ENCODE measurements at regions not wholly inside any gene's neighbourhood (a gene's known extent, or its start where the extent isn't known, plus 50 kb on each side); places are given as distances from the start of the nearest gene placed in this dataset.
A peak's percentile ranks its signal among the peaks of the same experiment; 100 is the strongest.

GRCh38 chr5:84862132-84862531 lies 477.5 kb upstream of the EDIL3 start:
- Histone ChIP-seq H3K9me3 (ENCODE audit: low read length) (no peaks in the 10 kb centered on the region), H3K4me1 (ENCODE audit: insufficient read depth, low read length) (no peaks in the 10 kb centered on the region), H3K9ac (ENCODE audit: insufficient read depth, low read depth, low read length) (no peak overlapping the region), H3K27ac (ENCODE audit: extremely low read length, insufficient read depth, low read length) (no peak overlapping the region), H3K27me3 (ENCODE audit: control insufficient read depth in 1 of 2, insufficient read depth in 2 of 2, low read length in 2 of 2) (no peaks in the 10 kb centered on the region), H3K4me2 (ENCODE audit: low read depth, low read length) (no peak overlapping the region), H3K4me3 (replicated peaks in 1 of 3; ENCODE audit: insufficient read depth in 1 of 3, low read depth in 2 of 3, low read length in 3 of 3) (no peak overlapping the region), H2AFZ (ENCODE audit: low read length) (no peak overlapping the region), H3K79me2 (ENCODE audit: insufficient read depth, low read length) (no peaks in the 10 kb centered on the region), H3K36me3 (replicated peaks in 1 of 2; ENCODE audit: control insufficient read depth in 1 of 2, insufficient read depth in 2 of 2, low read length in 2 of 2) (no peaks in the 10 kb centered on the region), H4K20me1 (ENCODE audit: insufficient read depth, low read length) (no peaks in the 10 kb centered on the region)
- in situ Hi-C loops (cut with HindIII; ENCODE audit: extremely low pct_ligation_motif_present, low pct_unique_long_range_greater_than_20kb) (no loop called here), intact Hi-C loops (cut with micrococcal nuclease; ENCODE audit: unreplicated experiment) (no loop called here)
- WGBS (ENCODE audit: low lambda C conversion rate): 15% methylated on average over 5 of the region's 7 CpGs
- ChIA-PET POLR2A (no interaction called here), CTCF (ENCODE audit: low intra/inter-chr PET ratio, low total read pairs) (no interaction called here)
- ATAC-seq: no peak
- BruUV-seq (replicated peaks): no TSS peak
- no peak for DNase-seq (ENCODE audit: low spot score)
- FAIRE-seq: no peak
- TF ChIP-seq ZNF816 (CRISPR knock-in tag; IDR thresholded peaks at IDR 0.05; ENCODE audit: borderline replicate concordance) (no peak), ETV6 (CRISPR knock-in tag; conservative IDR thresholded peaks at IDR 0.05) (no peak), MNT (IDR thresholded peaks at IDR 0.05) (peak; percentile 40), ELK4 (CRISPR knock-in tag; IDR thresholded peaks at IDR 0.05; ENCODE audit: borderline replicate concordance) (no peak), PHF20 (CRISPR knock-in tag; IDR thresholded peaks at IDR 0.05) (no peak), PBX2 (CRISPR knock-in tag; IDR thresholded peaks at IDR 0.05) (no peak)

All from HepG2 (cell line).